Caco-2 (cell line): ENCODE measurements at regions not wholly inside any gene's neighbourhood (a gene's known extent, or its start where the extent isn't known, plus 50 kb on each side); places are given as distances from the start of the nearest gene placed in this dataset.

ENCODE experiments used
- BruUV-seq: library from RNA; stranded (reverse); fragments of 400-500 nt; replicated peaks from 2 replicates; lab custom pipeline; 2021; lab: Mats Ljungman, UMichigan
- CTCF ChIA-PET: fragments of 300-600 bp; sonication (Branson Sonifier 250); formaldehyde crosslinking; loops from one replicate; lab custom pipeline; 2022; ENCODE audit warnings: antibody characterized with exemption; lab: Charles Lee
- POLR2A ChIA-PET: fragments of 300-600 bp; sonication (Branson Sonifier 250); formaldehyde crosslinking; loops from one replicate; lab custom pipeline; 2022; ENCODE audit warnings: antibody characterized with exemption; lab: Charles Lee
- DNase-seq, 2 experiments: peaks; one replicate each; pipeline versions ENCODE4 v3.0.0 to v3.0.0-alpha.2; 2020 to 2022
- H3K27me3 ChIP-seq: replicated peaks from 2 replicates; pipeline ENCODE4 v1.6.0; 2011; ENCODE audit warnings: low read length; ENCODE audit not compliant: control insufficient read depth, insufficient read depth
- H3K36me3 ChIP-seq: 2 replicates; pipeline ENCODE4 v1.5.1; 2011; ENCODE audit warnings: low read length; ENCODE audit not compliant: control insufficient read depth, insufficient read depth
- H3K4me1 ChIP-seq: fragments of 250-450 bp; sonication (Bioruptor Pico); 2 replicates; pipeline ENCODE4 v1.5.1; 2020; ENCODE audit warnings: mild to moderate bottlenecking
- H3K4me3 ChIP-seq: 2 replicates; pipeline ENCODE4 v1.5.1; 2011; ENCODE audit warnings: low read depth, mild to moderate bottlenecking, control low read depth, low read length
- H3K9me3 ChIP-seq: fragments of 250-450 bp; sonication (Bioruptor Pico); 2 replicates; pipeline ENCODE4 v1.5.1; 2020; ENCODE audit warnings: mild to moderate bottlenecking, moderate library complexity
- H3K27ac Mint-ChIP-seq: one replicate; pipeline ENCODE4 v1.8.0; 2022; ENCODE audit warnings: mixed read lengths; ENCODE audit not compliant: unreplicated experiment
- H3K27me3 Mint-ChIP-seq: one replicate; pipeline ENCODE4 v1.8.0; 2022; ENCODE audit warnings: mixed read lengths; ENCODE audit not compliant: insufficient read depth, unreplicated experiment
- H3K36me3 Mint-ChIP-seq: one replicate; pipeline ENCODE4 v1.8.0; 2022; ENCODE audit warnings: mild to moderate bottlenecking, mixed read lengths; ENCODE audit not compliant: insufficient read depth, unreplicated experiment
- H3K4me1 Mint-ChIP-seq: one replicate; pipeline ENCODE4 v1.8.0; 2022; ENCODE audit warnings: low read depth, mixed read lengths; ENCODE audit not compliant: unreplicated experiment
- H3K4me3 Mint-ChIP-seq: one replicate; pipeline ENCODE4 v1.8.0; 2022; ENCODE audit warnings: mild to moderate bottlenecking, moderate library complexity, mixed read lengths; ENCODE audit not compliant: unreplicated experiment
- H3K9me3 Mint-ChIP-seq: one replicate; pipeline ENCODE4 v1.8.0; 2022; ENCODE audit warnings: mixed read lengths; ENCODE audit not compliant: unreplicated experiment
- CTCF ChIP-seq, 2 experiments: fragments of 200-600 bp in 1 of 2; IDR thresholded peaks; 1 replicate in 1 of 2; 2 replicates in 1 of 2; pipeline versions ENCODE4 v1.5.1 to v1.8.0; 2011 to 2022; ENCODE audit warnings: antibody characterized with exemption in 1 of 2, control low read depth in 1 of 2, inconsistent platforms in 1 of 2, low read depth in 1 of 2, low read length in 1 of 2, mild to moderate bottlenecking in 1 of 2, moderate library complexity in 1 of 2; ENCODE audit not compliant: insufficient read depth in 1 of 2, severe bottlenecking in 1 of 2, unreplicated experiment in 1 of 2
- intact Hi-C: fragments of 100-400 bp; cut with micrococcal nuclease; formaldehyde crosslinking; loops from one replicate; pipeline ENCODE4 v1.10.0; 2022; ENCODE audit not compliant: unreplicated experiment

GRCh38 chr13:106310291-106310865 is 225.1 kb downstream of the EFNB2 start:
- no peak overlapping the region for H3K4me3 Mint-ChIP-seq
- no peak for TF ChIP-seq CTCF (IDR thresholded peaks at IDR 0.05; ENCODE audit: insufficient read depth in 1 of 2, low read depth in 1 of 2, low read length in 1 of 2, severe bottlenecking in 1 of 2, unreplicated experiment in 1 of 2)
- Histone ChIP-seq H3K36me3 (no peaks in the 10 kb centered on the region), H3K27me3 (no peaks in the 10 kb centered on the region), H3K4me3 (no peak overlapping the region), H3K9me3 (no peaks in the 10 kb centered on the region; the same call in 1 of the 2 replicates), H3K4me1 (no peaks in the 10 kb centered on the region)
- no peaks in the 10 kb centered on the region for H3K36me3 Mint-ChIP-seq
- no peak for DNase-seq
- H3K4me1 Mint-ChIP-seq = peaks cover under 1% of the 10 kb centered on the region
- H3K27ac Mint-ChIP-seq = no peak overlapping the region
- no peaks in the 10 kb centered on the region for H3K27me3 Mint-ChIP-seq
- intact Hi-C loops = no loop called here
- no TSS peak for BruUV-seq
- H3K9me3 Mint-ChIP-seq = peaks cover 10% of the 10 kb centered on the region
- ChIA-PET CTCF (interaction anchor here (0.7 kb wide), 1 partner anchor 1420 kb away, joined by 3 read pairs; no protein-coding TSS in a partner anchor), POLR2A (no interaction called here)

DNA sequence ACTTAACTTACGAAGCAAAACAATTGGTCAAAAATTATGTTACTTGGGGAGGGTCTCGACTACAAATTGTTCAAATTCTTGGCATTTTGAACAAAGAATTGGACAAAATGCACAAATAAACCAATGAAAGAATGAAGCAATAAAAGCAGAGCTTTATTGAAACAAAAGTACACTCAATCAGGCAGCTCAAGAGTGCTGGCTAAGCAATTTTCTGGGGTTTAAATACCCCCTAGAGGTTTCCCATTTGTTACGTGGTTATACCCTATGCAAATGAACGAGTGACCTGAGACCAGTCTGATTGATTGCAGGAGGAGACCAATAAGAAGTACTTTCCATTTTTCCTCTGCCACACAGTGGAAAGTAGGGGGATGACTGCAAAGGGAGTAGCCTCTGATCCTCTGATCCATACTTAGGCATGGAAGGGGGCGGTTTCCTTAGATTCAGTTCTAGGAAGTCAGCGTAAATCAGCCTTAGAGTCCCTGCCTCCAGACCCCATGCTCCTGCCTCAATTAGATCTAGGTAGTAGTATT is 228.6 kb downstream of the EFNB2 start:
- no peak overlapping the region for H3K4me3 Mint-ChIP-seq
- peaks cover 10% of the 10 kb centered on the region for H3K9me3 Mint-ChIP-seq

DNA sequence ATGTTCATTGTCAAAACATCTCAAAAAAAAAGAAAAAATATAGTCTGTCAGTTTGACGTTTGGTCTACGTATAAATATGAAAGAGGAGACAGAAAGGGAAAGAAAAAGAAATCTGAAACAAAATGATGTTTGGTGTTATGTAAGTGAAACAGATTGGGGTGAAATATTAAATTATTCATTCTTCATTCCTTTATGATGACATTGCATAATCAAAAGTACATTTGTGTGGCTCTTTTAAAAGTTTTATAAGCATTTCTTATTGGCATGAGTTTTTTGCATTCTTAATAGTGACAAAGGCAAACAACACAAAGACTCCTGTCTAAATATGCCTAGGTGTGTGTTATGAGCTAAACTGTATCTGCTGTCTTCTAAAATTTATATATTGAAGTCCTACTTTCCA is 232.6 kb downstream of the EFNB2 start:
- CTCF ChIA-PET = no interaction called here
- H3K27me3 ChIP-seq = no peaks in the 10 kb centered on the region
- Mint-ChIP-seq H3K4me3 (no peak overlapping the region), H3K9me3 (peaks cover 22% of the 10 kb centered on the region), H3K4me1 (no peaks in the 10 kb centered on the region), H3K27me3 (no peaks in the 10 kb centered on the region), H3K27ac (no peak overlapping the region), H3K36me3 (no peaks in the 10 kb centered on the region)
- H3K36me3 ChIP-seq = no peaks in the 10 kb centered on the region
- H3K4me1 ChIP-seq = no peaks in the 10 kb centered on the region
- intact Hi-C loops = no loop called here
- no peak for TF ChIP-seq CTCF (IDR thresholded peaks at IDR 0.05; ENCODE audit: insufficient read depth in 1 of 2, low read depth in 1 of 2, low read length in 1 of 2, severe bottlenecking in 1 of 2, unreplicated experiment in 1 of 2)
- POLR2A ChIA-PET = no interaction called here
- peaks cover 4% of the 10 kb centered on the region; the same call in 1 of the 2 replicates for H3K9me3 ChIP-seq
- BruUV-seq = no TSS peak
- no peak for DNase-seq
- no peak overlapping the region for H3K4me3 ChIP-seq

More for the DNA sequence above, 228.6 kb downstream of the EFNB2 start:
- Histone ChIP-seq H3K9me3 (peaks cover 4% of the 10 kb centered on the region; the same call in 1 of the 2 replicates), H3K4me1 (no peaks in the 10 kb centered on the region), H3K36me3 (no peaks in the 10 kb centered on the region), H3K27me3 (no peaks in the 10 kb centered on the region), H3K4me3 (no peak overlapping the region)
- no TSS peak for BruUV-seq
- no peak overlapping the region for H3K27ac Mint-ChIP-seq
- no peaks in the 10 kb centered on the region for H3K36me3 Mint-ChIP-seq
- DNase-seq = no peak
- intact Hi-C loops = no loop called here
- no peaks in the 10 kb centered on the region for H3K27me3 Mint-ChIP-seq
- no peaks in the 10 kb centered on the region for H3K4me1 Mint-ChIP-seq
- POLR2A ChIA-PET = no interaction called here
- CTCF ChIA-PET = no interaction called here
- no peak for TF ChIP-seq CTCF (IDR thresholded peaks at IDR 0.05; ENCODE audit: insufficient read depth in 1 of 2, low read depth in 1 of 2, low read length in 1 of 2, severe bottlenecking in 1 of 2, unreplicated experiment in 1 of 2)
